Activated T-cell treated with anti-CD3 and anti-CD28 coated beads, Interleukin-2, amount 50 U/mL, for 4 hours (primary cell): ENCODE measurements at regions not wholly inside any gene's neighbourhood (a gene's known extent, or its start where the extent isn't known, plus 50 kb on each side); places are given as distances from the start of the nearest gene placed in this dataset.

Source experiments
- ATAC-seq, 2 donors: fragments of 200-7000 bp; cut with Tn5 transposase; one replicate each; pipeline ENCODE4 v1.10.0; 2021
- DNase-seq: peaks from one replicate; pipeline ENCODE4 v3.0.0-alpha.2; 2020
- H3K27me3 Mint-ChIP-seq: one replicate; pipeline ENCODE4 v1.8.0; 2021; ENCODE audit warnings: low read depth, mixed read lengths
- H3K36me3 Mint-ChIP-seq: one replicate; pipeline ENCODE4 v1.8.0; 2022; ENCODE audit warnings: mixed read lengths; ENCODE audit not compliant: insufficient read depth
- H3K4me1 Mint-ChIP-seq: one replicate; pipeline ENCODE4 v1.8.0; 2021; ENCODE audit warnings: low read depth, mixed read lengths
- H3K4me3 Mint-ChIP-seq: one replicate; pipeline ENCODE4 v1.8.0; 2021; ENCODE audit warnings: mild to moderate bottlenecking, moderate library complexity, mixed read lengths
- H3K9me3 Mint-ChIP-seq: one replicate; pipeline ENCODE4 v1.8.0; 2021; ENCODE audit warnings: mixed read lengths

DNA sequence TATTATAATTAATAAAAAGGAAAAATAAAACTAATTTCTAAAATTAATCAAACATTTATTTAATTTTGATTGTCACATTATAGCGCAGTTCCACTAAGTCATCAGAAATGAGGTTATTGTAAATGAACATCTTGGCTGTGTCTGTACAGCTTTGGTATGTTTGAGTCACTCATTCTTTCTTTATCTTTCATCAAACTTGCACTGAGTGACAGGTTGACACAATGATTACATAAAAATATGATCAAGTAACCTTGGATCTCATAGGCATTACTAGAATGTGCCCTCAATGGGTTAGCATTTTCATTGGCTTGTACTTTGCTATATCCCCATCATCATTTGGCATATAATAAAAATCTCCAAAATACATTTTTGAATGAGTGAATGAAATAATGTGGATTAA lies 1353.2 kb upstream of the ADGRL2 start:
- Mint-ChIP-seq H3K4me1 (no peaks in the 10 kb centered on the region), H3K36me3 (no peaks in the 10 kb centered on the region), H3K27me3 (no peaks in the 10 kb centered on the region), H3K4me3 (no peak overlapping the region), H3K9me3 (peaks cover 5% of the 10 kb centered on the region)
- ATAC-seq (no peak), DNase-seq (no peak)

DNA sequence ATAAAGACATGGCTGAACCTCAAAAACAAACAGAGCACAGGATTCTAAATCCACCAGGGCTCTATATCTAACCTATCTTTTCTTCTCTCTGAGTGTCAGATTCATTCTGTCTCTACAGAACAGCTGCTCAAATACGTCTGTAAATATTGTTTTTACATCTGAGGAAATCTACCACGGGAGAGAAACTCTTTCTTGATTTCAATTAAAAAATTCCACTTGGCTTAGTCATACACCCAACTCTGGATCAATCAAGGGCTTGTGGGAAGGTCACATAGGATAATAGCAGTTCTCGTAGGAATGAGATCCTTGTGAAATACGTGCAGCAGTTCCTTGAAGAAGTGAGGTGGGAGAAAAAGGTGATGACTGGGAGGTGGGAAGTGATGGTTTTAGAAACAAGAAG lies 1355.7 kb upstream of the ADGRL2 start:
- Mint-ChIP-seq H3K27me3 (no peaks in the 10 kb centered on the region), H3K4me1 (no peaks in the 10 kb centered on the region), H3K9me3 (no peaks in the 10 kb centered on the region), H3K4me3 (no peak overlapping the region), H3K36me3 (no peaks in the 10 kb centered on the region)
- ATAC-seq (no peak), DNase-seq (no peak)

DNA sequence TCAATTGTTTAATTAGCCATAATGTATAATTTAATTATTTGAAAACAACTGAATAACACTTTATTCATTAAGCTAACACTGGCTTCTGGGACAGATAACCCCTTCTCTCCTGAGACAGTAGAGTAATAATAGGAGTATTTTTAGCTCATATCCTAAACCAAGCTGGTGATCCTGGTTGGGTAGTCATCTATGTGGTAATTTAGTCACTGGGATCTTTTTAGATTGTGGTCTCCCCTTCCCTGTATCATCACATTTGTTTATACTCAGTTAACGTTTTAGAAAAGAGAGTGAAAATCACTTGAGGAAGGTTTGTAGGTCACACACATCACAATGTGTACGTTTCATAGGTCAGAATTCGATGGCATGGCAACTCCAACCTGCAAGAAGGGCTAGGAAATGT lies 1356.6 kb upstream of the ADGRL2 start:
- ATAC-seq (no peak), DNase-seq (no peak)
- no peaks in the 10 kb centered on the region for H3K4me1 Mint-ChIP-seq
- no peaks in the 10 kb centered on the region for H3K9me3 Mint-ChIP-seq
- H3K36me3 Mint-ChIP-seq, result no peaks in the 10 kb centered on the region
- H3K27me3 Mint-ChIP-seq, result no peaks in the 10 kb centered on the region
- H3K4me3 Mint-ChIP-seq, result no peak overlapping the region

DNA sequence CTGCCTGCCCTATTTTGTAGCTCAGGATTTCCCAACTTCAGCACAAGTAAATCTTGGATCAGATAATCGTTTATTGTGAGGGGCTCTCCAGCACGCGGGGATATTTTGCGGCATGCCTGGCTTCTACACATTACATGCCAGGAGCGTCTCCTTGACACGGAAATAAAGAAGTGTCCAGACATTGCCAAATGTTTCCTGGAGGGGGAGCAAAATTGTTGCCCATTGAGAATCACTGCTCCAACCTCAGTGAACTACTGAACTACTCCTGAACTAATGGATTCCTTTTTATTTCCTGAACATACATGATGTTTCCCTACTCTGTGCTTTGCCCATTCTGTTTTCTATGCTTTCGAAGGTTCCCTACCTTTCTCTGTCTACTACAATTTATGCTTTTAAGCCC lies 1359.1 kb upstream of the ADGRL2 start:
- no peaks in the 10 kb centered on the region for H3K36me3 Mint-ChIP-seq
- no peaks in the 10 kb centered on the region for H3K27me3 Mint-ChIP-seq
- H3K9me3 Mint-ChIP-seq, result no peaks in the 10 kb centered on the region
- DNase-seq (no peak), ATAC-seq (no peak)
- no peak overlapping the region for H3K4me3 Mint-ChIP-seq
- no peaks in the 10 kb centered on the region for H3K4me1 Mint-ChIP-seq

DNA sequence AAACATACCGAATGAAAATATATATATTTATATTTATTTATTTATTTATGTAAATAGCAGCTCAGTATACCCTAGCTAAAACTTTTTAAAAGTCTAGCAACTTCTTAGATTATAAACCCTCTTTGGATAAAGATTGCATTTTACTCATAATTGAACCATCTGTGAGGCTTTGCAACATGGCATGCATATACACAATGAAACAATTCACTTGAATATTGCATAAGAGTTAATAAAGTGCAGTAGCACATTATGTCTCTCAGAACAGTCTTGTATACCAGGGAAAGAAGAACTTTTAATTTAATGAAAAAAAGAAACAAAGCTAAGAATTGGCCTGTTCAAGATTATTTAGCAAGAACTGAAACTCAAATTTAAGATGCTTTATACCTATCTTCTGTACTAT lies 1363.9 kb upstream of the ADGRL2 start:
- no peaks in the 10 kb centered on the region for H3K4me1 Mint-ChIP-seq
- H3K4me3 Mint-ChIP-seq, result no peak overlapping the region
- ATAC-seq, result no peak
- no peak for DNase-seq
- H3K9me3 Mint-ChIP-seq, result peaks cover 11% of the 10 kb centered on the region
- no peaks in the 10 kb centered on the region for H3K27me3 Mint-ChIP-seq
- no peaks in the 10 kb centered on the region for H3K36me3 Mint-ChIP-seq

DNA sequence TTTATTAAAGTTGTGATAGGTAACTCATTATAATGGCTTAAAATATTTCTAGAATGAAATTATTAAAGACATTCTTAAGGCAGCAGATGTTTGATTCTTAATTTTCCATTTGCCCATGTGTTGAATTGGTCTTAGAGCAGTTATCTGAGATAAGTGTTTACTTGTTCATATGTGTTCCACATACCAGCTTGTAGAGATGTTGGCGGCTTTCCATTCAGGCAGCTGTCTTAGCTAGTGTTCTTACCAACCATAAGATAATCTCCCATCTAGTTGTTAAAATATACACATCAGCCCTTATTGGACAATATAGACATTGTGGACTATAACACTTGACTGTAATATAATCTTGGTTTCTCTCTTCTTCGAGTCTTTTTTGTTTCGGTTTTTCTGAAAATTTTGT lies 1372.9 kb upstream of the ADGRL2 start:
- Mint-ChIP-seq H3K36me3 (no peaks in the 10 kb centered on the region), H3K4me3 (no peak overlapping the region), H3K9me3 (peaks cover 8% of the 10 kb centered on the region), H3K27me3 (no peaks in the 10 kb centered on the region), H3K4me1 (no peaks in the 10 kb centered on the region)
- no peak for ATAC-seq
- DNase-seq, result no peak

DNA sequence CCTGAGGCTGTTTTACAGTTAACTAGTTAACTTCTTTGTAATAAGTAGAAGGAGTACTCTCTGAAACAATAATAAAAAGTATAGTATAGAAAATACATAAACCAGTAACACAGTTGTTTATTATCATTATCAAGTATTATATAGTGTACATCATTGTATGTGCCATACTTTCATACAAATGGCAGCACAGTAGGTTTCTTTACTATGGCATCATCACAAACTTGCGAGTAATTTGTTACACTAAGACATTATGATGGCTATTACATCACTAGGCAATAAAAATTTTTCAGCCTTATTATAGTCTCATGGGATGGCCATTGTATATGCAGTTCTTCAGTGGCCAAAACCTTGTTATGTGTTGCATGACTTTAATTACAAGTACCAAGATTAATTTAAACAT lies 1376.5 kb upstream of the ADGRL2 start:
- no peak for DNase-seq
- Mint-ChIP-seq H3K27me3 (no peaks in the 10 kb centered on the region), H3K9me3 (peaks cover 10% of the 10 kb centered on the region), H3K4me3 (no peak overlapping the region), H3K36me3 (no peaks in the 10 kb centered on the region), H3K4me1 (no peaks in the 10 kb centered on the region)
- no peak for ATAC-seq

DNA sequence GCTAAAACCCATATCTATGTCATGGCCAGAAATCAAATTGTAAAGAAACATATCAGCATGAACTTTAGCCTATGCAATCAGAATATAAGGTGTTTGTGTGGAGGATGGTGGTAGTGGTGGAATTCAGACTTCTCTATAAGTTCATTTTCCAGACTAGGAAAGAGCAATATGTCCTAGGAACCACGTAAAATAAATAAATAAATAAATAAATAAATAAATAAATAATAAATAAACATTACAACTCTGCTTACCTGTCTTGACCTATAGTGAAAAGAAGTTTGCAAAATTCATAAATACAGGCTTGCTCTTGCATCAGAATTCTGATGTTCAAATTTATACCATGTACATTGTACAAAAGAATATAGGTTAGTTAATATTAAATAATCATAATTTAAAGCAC lies 1382.6 kb upstream of the ADGRL2 start:
- Mint-ChIP-seq H3K9me3 (peaks cover 15% of the 10 kb centered on the region), H3K27me3 (no peaks in the 10 kb centered on the region), H3K4me3 (no peak overlapping the region), H3K4me1 (no peaks in the 10 kb centered on the region), H3K36me3 (no peaks in the 10 kb centered on the region)
- ATAC-seq (no peak), DNase-seq (no peak)

DNA sequence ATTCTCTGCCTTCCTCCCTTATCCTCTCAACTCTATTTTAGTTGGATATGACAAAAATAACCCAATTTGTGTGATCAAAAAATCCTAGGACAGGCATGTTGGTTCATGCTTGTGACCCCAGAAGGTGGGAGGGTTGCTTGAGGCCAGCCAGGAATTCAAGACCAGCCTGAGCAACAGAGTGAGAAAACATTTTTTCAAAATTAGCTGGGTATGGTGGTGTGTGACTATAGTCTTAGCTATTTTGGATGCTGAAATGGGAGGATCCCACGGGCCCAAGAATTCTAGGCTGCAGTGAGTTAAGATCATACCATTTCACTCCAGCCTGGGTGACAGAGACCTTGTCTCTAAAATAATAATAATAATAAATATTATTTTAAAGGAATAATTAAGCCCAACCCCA lies 1383.1 kb upstream of the ADGRL2 start:
- H3K27me3 Mint-ChIP-seq, result no peaks in the 10 kb centered on the region
- no peaks in the 10 kb centered on the region for H3K4me1 Mint-ChIP-seq
- H3K4me3 Mint-ChIP-seq, result no peak overlapping the region
- H3K9me3 Mint-ChIP-seq, result peaks cover 15% of the 10 kb centered on the region
- DNase-seq (no peak), ATAC-seq (no peak)
- no peaks in the 10 kb centered on the region for H3K36me3 Mint-ChIP-seq

DNA sequence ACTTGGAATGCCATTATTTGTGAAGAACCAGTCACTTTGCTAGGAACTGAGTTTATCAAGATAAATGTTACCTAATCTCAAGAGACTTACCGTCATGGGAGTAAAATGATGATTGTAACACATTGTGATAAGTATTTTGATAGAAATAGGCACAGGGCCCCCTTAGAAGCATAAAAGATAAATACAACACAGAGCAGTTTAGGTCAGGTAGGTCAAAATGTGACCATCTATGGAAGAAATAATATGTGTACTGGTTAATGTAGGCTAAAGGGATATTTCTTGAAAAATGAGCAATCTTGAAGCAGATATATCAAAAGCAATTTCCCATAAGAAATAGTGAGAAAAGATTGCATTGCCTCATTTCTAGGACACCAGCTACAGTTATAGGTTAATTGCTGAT lies 1386.8 kb upstream of the ADGRL2 start:
- ATAC-seq (no peak), DNase-seq (no peak)
- H3K9me3 Mint-ChIP-seq, result peaks cover 21% of the 10 kb centered on the region
- H3K4me1 Mint-ChIP-seq, result no peaks in the 10 kb centered on the region
- no peaks in the 10 kb centered on the region for H3K36me3 Mint-ChIP-seq
- H3K27me3 Mint-ChIP-seq, result no peaks in the 10 kb centered on the region
- H3K4me3 Mint-ChIP-seq, result no peak overlapping the region

DNA sequence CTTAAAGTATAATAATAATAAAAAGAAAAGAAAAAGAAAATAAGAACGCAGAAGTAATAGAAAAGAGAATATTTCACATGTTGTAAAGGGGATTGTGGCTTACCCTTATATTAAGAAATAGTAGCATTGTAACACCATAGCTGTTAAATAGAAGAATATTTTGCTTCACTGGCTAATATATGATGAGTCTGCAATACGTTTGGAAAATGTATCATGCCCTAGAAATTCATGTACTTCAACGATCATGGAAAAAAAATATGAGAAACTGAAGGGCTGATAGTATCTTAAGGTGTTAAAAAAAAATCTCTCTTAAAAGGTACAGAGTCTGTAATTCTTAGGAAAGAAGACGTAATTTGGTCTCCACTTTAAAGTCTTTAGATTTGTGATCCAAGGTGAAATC lies 1390.5 kb upstream of the ADGRL2 start:
- Mint-ChIP-seq H3K9me3 (peaks cover 25% of the 10 kb centered on the region), H3K4me1 (no peaks in the 10 kb centered on the region), H3K4me3 (no peak overlapping the region), H3K27me3 (no peaks in the 10 kb centered on the region), H3K36me3 (no peaks in the 10 kb centered on the region)
- ATAC-seq (no peak), DNase-seq (no peak)

DNA sequence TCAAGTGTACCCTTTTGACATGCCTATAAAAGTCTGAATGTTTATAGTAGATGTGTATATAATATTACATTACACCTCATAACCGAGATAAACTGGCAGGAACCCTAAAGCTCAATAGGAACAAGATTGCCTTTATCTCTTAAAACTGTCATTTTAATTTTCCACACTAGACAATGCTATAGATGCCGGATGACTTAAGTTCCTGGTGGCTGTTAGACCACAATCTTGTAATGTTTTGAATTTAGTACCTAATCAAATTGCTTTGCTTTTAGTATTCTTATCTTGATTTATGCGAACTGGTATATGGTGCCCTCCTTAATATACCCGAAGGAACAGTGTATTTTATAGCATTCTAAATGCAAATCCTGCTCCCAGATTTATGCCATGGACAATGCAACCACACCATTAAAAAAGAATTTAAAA lies 1397.0 kb upstream of the ADGRL4 start:
- no peaks in the 10 kb centered on the region for H3K27me3 Mint-ChIP-seq
- H3K4me1 Mint-ChIP-seq, result no peaks in the 10 kb centered on the region
- H3K9me3 Mint-ChIP-seq, result peaks cover 4% of the 10 kb centered on the region
- no peak for DNase-seq
- no peaks in the 10 kb centered on the region for H3K36me3 Mint-ChIP-seq
- H3K4me3 Mint-ChIP-seq, result no peak overlapping the region
- ATAC-seq, result no peak

DNA sequence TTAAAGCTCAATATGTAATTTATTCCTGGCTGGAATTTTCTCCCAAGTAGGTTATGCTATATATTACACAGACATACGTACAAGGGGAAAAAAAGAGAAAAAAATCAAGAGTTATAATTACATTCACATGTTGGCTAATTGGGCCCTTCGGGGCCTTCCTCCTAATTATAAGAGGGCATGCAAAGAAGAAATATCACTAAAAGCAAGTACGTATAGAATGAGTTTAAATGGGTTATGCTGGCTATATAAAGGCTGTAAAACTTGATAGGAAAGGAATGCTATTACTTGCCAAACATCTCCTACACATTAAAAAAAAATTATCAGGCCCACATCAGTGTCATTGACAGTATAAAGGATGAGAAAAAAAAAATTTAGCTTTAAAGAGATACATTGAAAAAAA lies 1396.1 kb upstream of the ADGRL4 start:
- Mint-ChIP-seq H3K4me3 (no peak overlapping the region), H3K36me3 (no peaks in the 10 kb centered on the region), H3K27me3 (no peaks in the 10 kb centered on the region), H3K9me3 (peaks cover 4% of the 10 kb centered on the region), H3K4me1 (no peaks in the 10 kb centered on the region)
- no peak for DNase-seq
- ATAC-seq, result no peak

DNA sequence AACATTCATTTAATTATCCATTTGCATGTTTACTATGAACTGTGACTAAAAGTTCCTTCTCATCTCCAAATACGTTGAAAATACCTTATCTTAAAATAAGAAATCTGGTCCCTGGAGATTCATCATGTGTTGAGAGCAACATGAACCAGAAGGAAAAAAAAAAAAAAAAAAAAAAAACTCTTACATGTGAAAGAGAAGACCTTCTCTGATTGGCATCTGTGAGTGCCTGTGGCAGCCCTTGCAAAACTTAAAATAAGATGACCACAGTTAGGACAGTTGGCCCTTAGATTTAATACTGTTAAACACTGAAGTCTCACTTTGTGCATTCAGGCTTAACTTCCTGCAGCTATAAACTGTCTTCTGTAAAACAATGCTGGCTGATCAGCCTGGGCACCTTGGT lies 1395.2 kb upstream of the ADGRL4 start:
- no peak overlapping the region for H3K4me3 Mint-ChIP-seq
- no peaks in the 10 kb centered on the region for H3K27me3 Mint-ChIP-seq
- DNase-seq (no peak), ATAC-seq (no peak)
- H3K9me3 Mint-ChIP-seq, result peaks cover 4% of the 10 kb centered on the region
- H3K36me3 Mint-ChIP-seq, result no peaks in the 10 kb centered on the region
- H3K4me1 Mint-ChIP-seq, result no peaks in the 10 kb centered on the region

DNA sequence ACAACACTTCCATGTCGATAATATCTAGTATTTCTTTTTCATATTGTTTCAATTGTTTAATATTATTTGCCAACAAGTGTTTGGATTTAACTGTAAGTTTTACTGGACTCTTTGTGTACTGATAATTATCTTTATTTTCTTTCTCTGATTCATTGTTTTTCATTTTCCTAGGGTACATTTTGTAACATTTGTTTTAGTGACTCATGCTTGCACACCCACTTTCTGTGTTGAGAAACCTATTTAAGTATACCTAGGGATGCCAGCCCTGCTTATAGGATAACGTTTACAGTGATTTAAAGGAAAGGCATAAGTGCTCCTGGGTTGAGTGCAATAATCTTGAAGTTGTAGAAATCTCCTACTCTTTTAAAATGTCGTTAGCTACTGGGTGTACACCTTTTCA lies 1386.0 kb upstream of the ADGRL4 start:
- no peaks in the 10 kb centered on the region for H3K4me1 Mint-ChIP-seq
- no peak for DNase-seq
- ATAC-seq, result no peak
- H3K36me3 Mint-ChIP-seq, result no peaks in the 10 kb centered on the region
- H3K9me3 Mint-ChIP-seq, result peaks cover 14% of the 10 kb centered on the region
- H3K27me3 Mint-ChIP-seq, result no peaks in the 10 kb centered on the region
- H3K4me3 Mint-ChIP-seq, result no peak overlapping the region

DNA sequence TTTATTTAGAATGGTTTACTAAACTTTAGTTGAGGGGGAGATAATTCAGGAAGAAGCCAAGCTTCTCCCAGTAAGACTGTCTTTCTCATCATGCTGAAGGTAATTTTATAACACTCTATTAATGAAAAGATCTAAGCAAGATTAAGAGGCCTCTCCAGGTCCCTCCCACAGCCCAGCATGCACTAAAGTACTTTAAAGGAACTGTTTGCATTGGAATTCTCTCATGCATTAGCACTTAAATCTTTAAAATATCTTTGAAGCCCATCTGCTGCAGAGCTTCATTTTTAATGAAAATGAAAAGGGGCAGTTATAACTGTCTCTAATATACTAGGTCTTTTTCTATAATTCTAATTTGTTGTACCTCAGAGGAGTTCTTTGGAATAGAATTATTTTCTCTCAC lies 1379.1 kb upstream of the ADGRL4 start:
- no peak for DNase-seq
- H3K4me3 Mint-ChIP-seq, result no peak overlapping the region
- H3K4me1 Mint-ChIP-seq, result no peaks in the 10 kb centered on the region
- H3K27me3 Mint-ChIP-seq, result no peaks in the 10 kb centered on the region
- no peaks in the 10 kb centered on the region for H3K36me3 Mint-ChIP-seq
- peaks cover 8% of the 10 kb centered on the region for H3K9me3 Mint-ChIP-seq
- no peak for ATAC-seq
